ENCODE measurements at regions not wholly inside any gene's neighbourhood (a gene's known extent, or its start where the extent isn't known, plus 50 kb on each side); places are given as distances from the start of the nearest gene placed in this dataset.

- no peak for TF ChIP-seq CTCF (IDR thresholded peaks at IDR 0.05; ENCODE audit: low read depth, low read length, poor library complexity, severe bottlenecking)
- TF ChIP-seq EZH2phosphoT487 (IDR thresholded peaks at IDR 0.05; ENCODE audit: borderline replicate concordance, low read length) = no peak
Observed at GRCh38 chr5:93153461-93153860, 427.6 kb downstream of the NR2F1-AS1 start.

Data from DOHH2 (cell line).